B cell (primary cell): ENCODE measurements at regions not wholly inside any gene's neighbourhood (a gene's known extent, or its start where the extent isn't known, plus 50 kb on each side); places are given as distances from the start of the nearest gene placed in this dataset.

ENCODE experiments used
- ATAC-seq: fragments of 200-7000 bp; cut with Tn5 transposase; one replicate; pipeline ENCODE4 v1.10.0; 2021; ENCODE audit warnings: low read depth, mild to moderate bottlenecking, moderate number of reproducible peaks, moderate library complexity
- CTCF ChIA-PET: fragments of 350-600 bp; sonication (Branson Sonifier 250); formaldehyde crosslinking; loops from one replicate; lab custom pipeline; 2021; ENCODE audit warnings: antibody characterized with exemption, inconsistent platforms; lab: Charles Lee
- POLR2A ChIA-PET: fragments of 350-600 bp; sonication (Branson Sonifier 250); formaldehyde crosslinking; loops from one replicate; lab custom pipeline; 2021; ENCODE audit warnings: antibody characterized with exemption; lab: Charles Lee
- DNase-seq: peaks from one replicate; pipeline ENCODE4 v3.0.0; 2013
- H2AFZ ChIP-seq: 2 replicates; pipeline ENCODE4 v1.6.1; 2012; ENCODE audit warnings: mild to moderate bottlenecking, low read depth, low read length; ENCODE audit not compliant: insufficient read depth, poor library complexity, severe bottlenecking
- H3K27ac ChIP-seq, 2 donors: 1 replicate in 1 of 2; 2 replicates in 1 of 2; pipeline ENCODE4 v1.5.1; 2012 to 2013; ENCODE audit warnings: low read length in 2 of 2, mild to moderate bottlenecking in 2 of 2, moderate library complexity in 1 of 2
- H3K27me3 ChIP-seq, 4 experiments: fragments of 200-600 bp in 1 of 4; sonication (generic) in 1 of 4; replicated peaks in 1 of 4; 1 replicate in 2 of 4; 2 replicates in 2 of 4; pipeline versions ENCODE4 v1.6.1 to v1.7.0; 2013 to 2016; ENCODE audit warnings: low read length in 3 of 4, mild to moderate bottlenecking in 2 of 4, mixed read lengths in 1 of 4, moderate library complexity in 1 of 4; ENCODE audit not compliant: insufficient read depth in 4 of 4, control insufficient read depth in 3 of 4; ENCODE audit errors: control extremely low read depth in 1 of 4
- H3K36me3 ChIP-seq, 2 experiments: replicated peaks in 1 of 2; 1 replicate in 1 of 2; 2 replicates in 1 of 2; pipeline versions ENCODE4 v1.6.1 to v1.7.1; 2013; ENCODE audit warnings: low read length in 1 of 2; ENCODE audit not compliant: insufficient read depth in 2 of 2, control insufficient read depth in 1 of 2; ENCODE audit errors: control extremely low read depth in 1 of 2, extremely low read depth in 1 of 2
- H3K4me1 ChIP-seq, 2 donors: fragments of 200-600 bp in 1 of 2; sonication (generic) in 1 of 2; 1 replicate in 1 of 2; 2 replicates in 1 of 2; pipeline versions ENCODE4 v1.5.1 to v1.6.1; 2013 to 2017; ENCODE audit warnings: low read length in 2 of 2; ENCODE audit not compliant: control insufficient read depth in 2 of 2, insufficient read depth in 2 of 2
- H3K4me2 ChIP-seq: replicated peaks from 2 replicates; pipeline ENCODE3; 2012; ENCODE audit warnings: mild to moderate bottlenecking, low read depth, low read length; ENCODE audit not compliant: poor library complexity, severe bottlenecking
- H3K4me3 ChIP-seq, 5 experiments: fragments of 200-600 bp in 1 of 5; sonication (generic) in 1 of 5; 1 replicate in 3 of 5; 2 replicates in 2 of 5; pipeline versions ENCODE4 v1.5.1 to v1.7.0; 2011 to 2016; ENCODE audit warnings: low read length in 4 of 5, mild to moderate bottlenecking in 4 of 5, low read depth in 2 of 5, control low read depth in 1 of 5, moderate library complexity in 1 of 5; ENCODE audit not compliant: insufficient read depth in 1 of 5; ENCODE audit errors: control extremely low read depth in 1 of 5, extremely low read depth in 1 of 5
- H3K79me2 ChIP-seq: fragments of 200-600 bp; sonication (generic); one replicate; pipeline ENCODE4 v1.6.0; 2016; ENCODE audit warnings: low read length; ENCODE audit not compliant: control insufficient read depth, insufficient read depth
- H3K9ac ChIP-seq: fragments of 200-600 bp; sonication (generic); 2 replicates; pipeline ENCODE4 v1.6.1; 2017; ENCODE audit warnings: mild to moderate bottlenecking, low read length, moderate library complexity
- H3K9me3 ChIP-seq, 3 donors: one replicate each; pipeline versions ENCODE4 v1.6.1 to v1.7.1; 2013; ENCODE audit warnings: low read length in 2 of 3; ENCODE audit not compliant: control insufficient read depth in 2 of 3, insufficient read depth in 1 of 3; ENCODE audit errors: control extremely low read depth in 1 of 3
- H4K20me1 ChIP-seq: 2 replicates; pipeline ENCODE4 v1.6.0; 2012; ENCODE audit warnings: mild to moderate bottlenecking, low read length; ENCODE audit not compliant: insufficient read depth, control insufficient read depth, poor library complexity, severe bottlenecking
- H3K27ac Mint-ChIP-seq: one replicate; pipeline ENCODE4 v1.8.0; 2021; ENCODE audit warnings: mixed read lengths
- H3K27me3 Mint-ChIP-seq: one replicate; pipeline ENCODE4 v1.8.0; 2021; ENCODE audit warnings: mixed read lengths
- H3K4me1 Mint-ChIP-seq: one replicate; pipeline ENCODE4 v1.8.0; 2021; ENCODE audit warnings: mixed read lengths
- H3K4me3 Mint-ChIP-seq: one replicate; pipeline ENCODE4 v1.8.0; 2021; ENCODE audit warnings: mixed read lengths
- H3K9me3 Mint-ChIP-seq: one replicate; pipeline ENCODE4 v1.8.0; 2022; ENCODE audit warnings: mixed read lengths; ENCODE audit not compliant: insufficient read depth
- EZH2 ChIP-seq: IDR thresholded peaks from 2 replicates; pipeline ENCODE4 v1.6.1; 2012; ENCODE audit warnings: borderline replicate concordance, low read depth, mild to moderate bottlenecking, moderate library complexity, low read length; ENCODE audit not compliant: insufficient read depth, poor library complexity, severe bottlenecking
- WGBS: methylation state at CpG from one replicate; pipeline ENCODE4 v1.1.5; 2013; ENCODE audit warnings: missing lambda C conversion rate; ENCODE audit not compliant: insufficient coverage; 5-methylcytosine and 5-hydroxymethylcytosine counted together
- intact Hi-C: fragments of 100-400 bp; cut with micrococcal nuclease; formaldehyde crosslinking; loops from one replicate; pipeline ENCODE4 v1.10.0; 2022
- TF ChIP-seq, protein P1 (sequence below): fragments of 200-600 bp; IDR thresholded peaks from one replicate; pipeline ENCODE4 v1.8.0; 2022; ENCODE audit warnings: antibody characterized with exemption, mild to moderate bottlenecking

GRCh38 chr6:23323897-23324296 lies 754.5 kb downstream of the HDGFL1 start:
- H2AFZ ChIP-seq = no peak overlapping the region
- no peak overlapping the region for H3K9ac ChIP-seq
- ATAC-seq (no peak), DNase-seq (no peak)
- peaks cover 3% of the 10 kb centered on the region for H3K9me3 Mint-ChIP-seq
- no peaks in the 10 kb centered on the region for H3K4me1 ChIP-seq
- no peaks in the 10 kb centered on the region for H3K27me3 Mint-ChIP-seq
- no peaks in the 10 kb centered on the region for H4K20me1 ChIP-seq
- no peaks in the 10 kb centered on the region for H3K27me3 ChIP-seq
- no peaks in the 10 kb centered on the region for H3K9me3 ChIP-seq
- POLR2A ChIA-PET = no interaction called here
- H3K79me2 ChIP-seq = no peaks in the 10 kb centered on the region
- H3K4me3 ChIP-seq = no peak overlapping the region
- TF ChIP-seq EZH2 = no peak
- H3K36me3 ChIP-seq = no peaks in the 10 kb centered on the region
- no peak overlapping the region for H3K27ac Mint-ChIP-seq
- no peak overlapping the region for H3K4me3 Mint-ChIP-seq
- CTCF ChIA-PET = no interaction called here
- H3K4me1 Mint-ChIP-seq = no peaks in the 10 kb centered on the region
- no peak overlapping the region for H3K27ac ChIP-seq
- intact Hi-C loops = no loop called here
- no CpG with 5 or more reads among the region's 4 CpGs for WGBS
- H3K4me2 ChIP-seq = no peak overlapping the region

DNA sequence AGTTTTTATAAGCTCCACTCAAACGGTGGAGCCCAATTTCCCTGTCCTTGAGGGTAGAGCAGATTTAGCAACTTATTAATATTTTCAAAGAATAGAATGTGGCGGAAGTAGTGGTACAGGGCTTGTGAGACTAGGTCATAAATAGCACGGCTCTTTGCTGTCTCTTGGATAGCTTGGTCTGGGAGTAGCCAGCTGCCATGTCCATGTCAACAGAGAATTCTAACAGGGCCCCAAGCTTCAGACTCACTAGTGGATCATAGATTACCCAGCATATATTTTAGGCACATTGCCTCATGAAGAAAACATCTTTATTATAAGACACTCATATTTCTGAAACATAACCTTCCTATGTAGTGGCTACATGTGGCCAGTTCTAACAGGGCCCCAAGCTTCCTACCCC lies 755.7 kb downstream of the HDGFL1 start:
- no peaks in the 10 kb centered on the region for H3K27me3 Mint-ChIP-seq

More for the DNA sequence above, 755.7 kb downstream of the HDGFL1 start:
- Histone ChIP-seq H3K27me3 (no peaks in the 10 kb centered on the region), H3K9me3 (no peaks in the 10 kb centered on the region), H4K20me1 (no peaks in the 10 kb centered on the region), H3K27ac (no peak overlapping the region), H3K4me3 (no peak overlapping the region), H3K9ac (no peak overlapping the region), H2AFZ (no peak overlapping the region), H3K79me2 (no peaks in the 10 kb centered on the region), H3K36me3 (no peaks in the 10 kb centered on the region), H3K4me2 (no peak overlapping the region), H3K4me1 (no peaks in the 10 kb centered on the region)
- ChIA-PET CTCF (no interaction called here), POLR2A (no interaction called here)
- H3K4me1 Mint-ChIP-seq = no peaks in the 10 kb centered on the region
- TF ChIP-seq EZH2 = no peak
- TF ChIP-seq, protein P1, sequence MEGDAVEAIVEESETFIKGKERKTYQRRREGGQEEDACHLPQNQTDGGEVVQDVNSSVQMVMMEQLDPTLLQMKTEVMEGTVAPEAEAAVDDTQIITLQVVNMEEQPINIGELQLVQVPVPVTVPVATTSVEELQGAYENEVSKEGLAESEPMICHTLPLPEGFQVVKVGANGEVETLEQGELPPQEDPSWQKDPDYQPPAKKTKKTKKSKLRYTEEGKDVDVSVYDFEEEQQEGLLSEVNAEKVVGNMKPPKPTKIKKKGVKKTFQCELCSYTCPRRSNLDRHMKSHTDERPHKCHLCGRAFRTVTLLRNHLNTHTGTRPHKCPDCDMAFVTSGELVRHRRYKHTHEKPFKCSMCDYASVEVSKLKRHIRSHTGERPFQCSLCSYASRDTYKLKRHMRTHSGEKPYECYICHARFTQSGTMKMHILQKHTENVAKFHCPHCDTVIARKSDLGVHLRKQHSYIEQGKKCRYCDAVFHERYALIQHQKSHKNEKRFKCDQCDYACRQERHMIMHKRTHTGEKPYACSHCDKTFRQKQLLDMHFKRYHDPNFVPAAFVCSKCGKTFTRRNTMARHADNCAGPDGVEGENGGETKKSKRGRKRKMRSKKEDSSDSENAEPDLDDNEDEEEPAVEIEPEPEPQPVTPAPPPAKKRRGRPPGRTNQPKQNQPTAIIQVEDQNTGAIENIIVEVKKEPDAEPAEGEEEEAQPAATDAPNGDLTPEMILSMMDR = no peak
- intact Hi-C loops = no loop called here
- H3K4me3 Mint-ChIP-seq = no peak overlapping the region
- ATAC-seq (no peak), DNase-seq (no peak)
- H3K9me3 Mint-ChIP-seq = peaks cover 3% of the 10 kb centered on the region
- 94% methylated on average over 2 of the region's 3 CpGs for WGBS
- H3K27ac Mint-ChIP-seq = no peak overlapping the region
